Fibroblast of the aortic adventitia (primary cell): ENCODE measurements at regions not wholly inside any gene's neighbourhood (a gene's known extent, or its start where the extent isn't known, plus 50 kb on each side); places are given as distances from the start of the nearest gene placed in this dataset.

ENCODE experiments used
- DNase-seq: peaks from one replicate; pipeline ENCODE4 v3.0.0-alpha.2; 2010; ENCODE audit warnings: low read depth
- H3K4me3 ChIP-seq: 2 replicates; pipeline ENCODE4 v1.5.1; 2011; ENCODE audit warnings: low read depth, mild to moderate bottlenecking, control low read depth, low read length, moderate library complexity
- TF ChIP-seq, protein P1 (sequence below): IDR thresholded peaks from 2 replicates; pipeline ENCODE4 v1.5.1; 2011; ENCODE audit warnings: mild to moderate bottlenecking, low read length, control low read depth, inconsistent platforms; ENCODE audit not compliant: insufficient read depth

DNA sequence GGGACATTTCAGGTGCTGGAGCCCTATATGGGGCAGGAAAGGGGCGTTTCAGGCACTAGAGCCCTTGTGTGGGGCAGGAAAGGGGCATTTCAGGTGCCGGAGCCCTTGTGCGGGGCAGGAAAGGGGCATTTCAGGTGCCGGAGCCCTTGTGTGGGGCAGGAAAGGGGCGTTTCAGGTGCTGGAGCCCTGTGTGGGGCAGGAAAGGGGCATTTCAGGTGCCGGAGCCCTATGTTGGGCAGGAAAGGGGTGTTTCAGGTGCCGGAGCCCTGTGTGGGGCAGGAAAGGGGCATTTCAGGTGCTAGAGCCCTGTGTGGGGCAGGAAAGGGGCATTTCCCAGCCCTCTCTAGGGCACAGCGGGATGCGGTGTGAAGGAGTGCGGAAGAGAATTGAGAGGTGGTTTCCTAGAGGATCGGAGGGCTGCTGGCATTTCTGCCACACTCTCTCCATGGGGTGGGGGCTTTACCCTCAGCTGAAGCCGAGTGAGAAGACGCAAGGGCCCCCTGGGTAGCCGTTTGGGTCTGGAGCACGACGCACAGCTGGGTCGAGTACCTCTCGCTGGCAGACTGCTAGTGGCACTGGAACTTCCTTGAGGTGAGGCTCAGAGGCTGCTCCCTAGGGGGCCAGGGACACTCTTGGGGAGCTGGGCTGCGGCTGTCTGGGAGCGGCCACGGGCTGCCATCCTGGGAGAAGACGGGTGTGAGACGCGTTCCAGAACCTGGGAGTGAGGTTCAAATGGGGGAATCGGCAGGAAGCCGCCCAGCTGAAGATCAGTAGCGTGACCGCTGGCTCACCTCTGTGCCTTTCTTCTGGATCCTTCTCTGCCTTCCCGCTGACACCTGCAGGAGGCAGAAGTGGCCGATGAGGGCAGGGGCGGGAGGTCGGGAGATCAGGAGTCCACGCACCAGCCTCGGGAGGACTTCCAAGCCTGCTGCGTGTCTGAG is 122.6 kb upstream of the IRX4 start:
- no peak overlapping the region for H3K4me3 ChIP-seq
- no peak for DNase-seq
- TF ChIP-seq, protein P1, sequence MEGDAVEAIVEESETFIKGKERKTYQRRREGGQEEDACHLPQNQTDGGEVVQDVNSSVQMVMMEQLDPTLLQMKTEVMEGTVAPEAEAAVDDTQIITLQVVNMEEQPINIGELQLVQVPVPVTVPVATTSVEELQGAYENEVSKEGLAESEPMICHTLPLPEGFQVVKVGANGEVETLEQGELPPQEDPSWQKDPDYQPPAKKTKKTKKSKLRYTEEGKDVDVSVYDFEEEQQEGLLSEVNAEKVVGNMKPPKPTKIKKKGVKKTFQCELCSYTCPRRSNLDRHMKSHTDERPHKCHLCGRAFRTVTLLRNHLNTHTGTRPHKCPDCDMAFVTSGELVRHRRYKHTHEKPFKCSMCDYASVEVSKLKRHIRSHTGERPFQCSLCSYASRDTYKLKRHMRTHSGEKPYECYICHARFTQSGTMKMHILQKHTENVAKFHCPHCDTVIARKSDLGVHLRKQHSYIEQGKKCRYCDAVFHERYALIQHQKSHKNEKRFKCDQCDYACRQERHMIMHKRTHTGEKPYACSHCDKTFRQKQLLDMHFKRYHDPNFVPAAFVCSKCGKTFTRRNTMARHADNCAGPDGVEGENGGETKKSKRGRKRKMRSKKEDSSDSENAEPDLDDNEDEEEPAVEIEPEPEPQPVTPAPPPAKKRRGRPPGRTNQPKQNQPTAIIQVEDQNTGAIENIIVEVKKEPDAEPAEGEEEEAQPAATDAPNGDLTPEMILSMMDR, result no peak

DNA sequence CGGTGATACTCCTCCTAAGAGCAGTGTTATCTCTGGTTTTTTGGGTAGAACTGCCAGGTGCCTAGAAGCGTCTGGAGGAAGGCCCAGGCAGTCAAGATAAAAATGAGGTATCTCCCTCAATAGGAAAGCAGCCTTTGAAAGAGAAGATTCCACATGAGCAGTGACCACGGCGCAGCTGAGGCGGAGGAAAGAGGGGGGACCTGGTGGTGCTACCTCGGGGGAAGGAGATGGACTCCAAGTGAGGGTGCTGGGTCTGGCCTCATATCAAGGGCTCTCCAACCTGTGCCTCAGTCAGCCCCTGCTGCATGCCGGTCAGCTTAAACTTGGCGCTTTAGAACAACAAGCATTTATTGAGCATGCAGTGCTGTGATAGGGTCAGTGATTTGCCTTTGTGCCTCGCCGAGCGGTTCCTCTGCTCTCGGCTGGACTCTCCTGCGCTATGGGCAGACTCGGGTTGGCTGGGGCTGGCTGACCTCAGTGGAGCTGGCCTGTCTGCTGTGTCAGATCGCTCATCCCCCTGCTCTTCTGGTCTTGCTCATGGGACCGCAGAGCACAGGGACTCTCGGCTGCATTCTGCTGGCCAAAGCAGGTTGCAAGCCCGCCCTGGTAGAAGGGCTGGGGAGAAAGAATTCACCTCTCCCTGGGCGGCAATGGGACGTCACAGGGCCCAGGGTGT is 121.1 kb upstream of the IRX4 start:
- TF ChIP-seq, protein P1, result no peak
- DNase-seq, result no peak
- no peak overlapping the region for H3K4me3 ChIP-seq

GRCh38 chr5:2003206-2003605 is 120.5 kb upstream of the IRX4 start:
- H3K4me3 ChIP-seq, result no peak overlapping the region
- DNase-seq, result no peak
- TF ChIP-seq, protein P1, result no peak

GRCh38 chr5:2001300-2001699 is 118.6 kb upstream of the IRX4 start:
- TF ChIP-seq, protein P1, result no peak
- no peak overlapping the region for H3K4me3 ChIP-seq
- no peak for DNase-seq

DNA sequence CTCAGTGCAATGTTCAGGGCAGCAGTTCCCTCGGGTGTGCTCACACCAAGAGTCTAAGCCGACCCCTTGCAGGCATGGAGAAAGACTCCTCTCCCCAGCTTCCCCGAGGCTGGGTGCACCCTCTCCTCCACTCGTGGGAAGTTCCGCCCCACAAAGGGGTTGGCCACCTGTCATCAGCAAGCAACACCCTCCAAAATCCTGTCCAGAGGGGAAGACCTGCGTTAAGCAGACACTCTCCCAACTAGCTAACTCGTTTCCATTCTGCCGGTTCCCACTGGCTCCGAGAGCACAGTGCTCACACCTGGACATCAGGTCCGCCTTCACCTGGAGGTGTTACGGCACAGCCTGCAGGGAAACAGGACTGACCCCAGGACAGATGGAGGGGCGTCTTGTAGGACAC is 117.9 kb upstream of the IRX4 start:
- H3K4me3 ChIP-seq, result no peak overlapping the region
- no peak for DNase-seq
- TF ChIP-seq, protein P1, result no peak

- TF ChIP-seq, protein P1, result no peak
- DNase-seq, result no peak
- no peak overlapping the region for H3K4me3 ChIP-seq
These were observed 117.1 kb upstream of the IRX4 start for GRCh38 chr5:1999794-2000193.
